DND-41 (cell line): ENCODE measurements at regions not wholly inside any gene's neighbourhood (a gene's known extent, or its start where the extent isn't known, plus 50 kb on each side); places are given as distances from the start of the nearest gene placed in this dataset.
"Not testable (repeated sequence)": the region's sequence is repeated elsewhere in the genome, so short reads cannot be mapped to it uniquely, and the experiment has no call there.

Experiments
- ATAC-seq: fragments of 200-7000 bp; cut with Tn5 transposase; 3 replicates; pipeline ENCODE4 v1.9.1; 2021; ENCODE audit warnings: low read depth; ENCODE audit not compliant: insufficient read depth
- DNase-seq: peaks from one replicate; pipeline ENCODE4 v3.0.0-alpha.2; 2020
- H2AFZ ChIP-seq: 2 replicates; pipeline ENCODE4 v1.6.0; 2012; ENCODE audit warnings: low read depth, low read length
- H3K27ac ChIP-seq: 2 replicates; pipeline ENCODE4 v1.5.1; 2012; ENCODE audit warnings: low read length, inconsistent platforms
- H3K27me3 ChIP-seq: fragments of 200-600 bp; sonication (generic); 2 replicates; pipeline ENCODE4 v1.6.0; 2012; ENCODE audit warnings: low read length, mild to moderate bottlenecking, inconsistent platforms; ENCODE audit not compliant: insufficient read depth, poor library complexity
- H3K36me3 ChIP-seq: 2 replicates; pipeline ENCODE4 v1.5.1; 2012; ENCODE audit warnings: low read length, inconsistent platforms; ENCODE audit not compliant: insufficient read depth
- H3K4me1 ChIP-seq: 2 replicates; pipeline ENCODE4 v1.5.1; 2012; ENCODE audit warnings: mild to moderate bottlenecking, low read length; ENCODE audit not compliant: insufficient read depth
- H3K4me2 ChIP-seq: 2 replicates; pipeline ENCODE4 v1.6.0; 2012; ENCODE audit warnings: mild to moderate bottlenecking, moderate library complexity, low read length, inconsistent platforms; ENCODE audit not compliant: insufficient read depth
- H3K4me3 ChIP-seq, 2 experiments: fragments of 200-600 bp in 1 of 2; shearing (Covaris generic) in 1 of 2; 2 replicates each; pipeline ENCODE4 v1.5.1; 2012 to 2016; ENCODE audit warnings: inconsistent platforms in 2 of 2, low read length in 2 of 2, mild to moderate bottlenecking in 2 of 2, low read depth in 1 of 2, moderate library complexity in 1 of 2
- H3K79me2 ChIP-seq: 2 replicates; pipeline ENCODE4 v1.6.0; 2012; ENCODE audit warnings: low read length, inconsistent platforms; ENCODE audit not compliant: insufficient read depth
- H3K9ac ChIP-seq: 2 replicates; pipeline ENCODE4 v1.6.0; 2012; ENCODE audit warnings: low read depth, mild to moderate bottlenecking, inconsistent platforms, low read length, moderate library complexity
- H3K9me3 ChIP-seq: 2 replicates; pipeline ENCODE4 v1.5.1; 2012; ENCODE audit warnings: low read length, moderate library complexity, mild to moderate bottlenecking, inconsistent platforms; ENCODE audit not compliant: insufficient read depth, severe bottlenecking
- H4K20me1 ChIP-seq: 2 replicates; pipeline ENCODE4 v1.6.0; 2012; ENCODE audit warnings: low read length; ENCODE audit not compliant: insufficient read depth
- CTCF ChIP-seq: IDR thresholded peaks from 2 replicates; pipeline ENCODE4 v1.5.1; 2012; ENCODE audit warnings: borderline replicate concordance, low read length, moderate library complexity, mild to moderate bottlenecking; ENCODE audit not compliant: poor library complexity, severe bottlenecking; ENCODE audit errors: extremely low read depth
- EZH2 ChIP-seq: IDR thresholded peaks from 3 replicates; pipeline ENCODE4 v1.6.1; 2012; ENCODE audit warnings: borderline replicate concordance, low read depth, mild to moderate bottlenecking, moderate library complexity, low read length, inconsistent platforms; ENCODE audit not compliant: severe bottlenecking

DNA sequence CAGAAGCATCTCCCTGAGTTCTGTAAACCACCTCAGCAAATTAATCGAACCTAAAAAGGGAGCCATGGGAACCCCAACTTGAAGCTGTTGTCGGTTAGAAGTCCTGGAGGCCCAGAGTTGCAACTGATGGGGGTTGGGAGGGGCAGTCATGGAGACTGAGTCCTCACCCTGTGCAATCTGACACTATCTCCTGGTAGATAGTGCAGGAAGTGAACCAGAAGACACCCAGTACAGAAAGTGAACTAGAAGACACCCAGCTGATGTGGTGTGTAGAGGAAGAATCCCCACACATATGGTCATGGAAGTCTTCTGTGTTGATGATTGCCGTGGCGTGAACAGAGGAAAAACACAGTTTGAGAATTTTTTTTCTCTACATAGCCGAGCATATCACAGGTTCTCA is 58.8 kb upstream of the SRRM3 start:
- H3K27ac ChIP-seq: no peak overlapping the region
- no peaks in the 10 kb centered on the region for H3K36me3 ChIP-seq
- H3K4me1 ChIP-seq: 0 out of 2 replicates have a peak, but pooled peaks cover 3% of the 10 kb centered on the region
- peaks cover 7% of the 10 kb centered on the region for H3K27me3 ChIP-seq
- no peaks in the 10 kb centered on the region for H4K20me1 ChIP-seq
- H2AFZ ChIP-seq: no peak overlapping the region
- no peak overlapping the region for H3K4me3 ChIP-seq
- no peaks in the 10 kb centered on the region for H3K79me2 ChIP-seq
- DNase-seq: peak; percentile 7
- no peak overlapping the region for H3K9ac ChIP-seq
- no peaks in the 10 kb centered on the region for H3K9me3 ChIP-seq
- no peak overlapping the region for H3K4me2 ChIP-seq
- peak; percentile 79 for ATAC-seq
- no peak for TF ChIP-seq CTCF
- TF ChIP-seq EZH2: no peak

DNA sequence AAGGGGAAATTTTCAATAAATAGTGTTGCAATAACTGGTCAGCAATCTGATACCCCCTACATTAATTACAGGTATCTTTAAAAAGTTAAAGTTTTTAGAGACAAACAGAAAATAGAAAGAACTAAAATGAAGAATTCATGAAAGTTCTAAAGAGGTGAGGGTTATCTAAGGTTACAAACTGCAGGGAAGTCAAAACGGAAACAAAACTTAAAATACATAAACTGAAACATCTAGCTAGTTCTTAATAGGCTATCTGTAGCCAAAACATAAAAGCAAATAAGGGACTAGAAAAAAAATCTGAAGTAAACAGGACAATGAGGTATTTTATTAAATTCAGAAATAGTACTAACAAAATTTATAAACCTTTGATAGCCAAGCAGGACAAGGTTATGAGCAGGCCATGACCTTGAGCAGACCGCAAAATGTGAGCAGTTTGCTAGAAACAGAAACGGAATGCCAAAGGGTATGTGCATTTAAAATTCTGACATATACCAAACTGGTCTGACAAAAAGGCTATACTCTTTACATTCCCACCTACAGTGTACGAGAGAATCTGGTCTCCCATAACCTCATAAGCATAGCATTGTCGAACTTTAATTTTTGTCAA is 56.9 kb upstream of the SRRM3 start:
- not testable (repeated sequence) for DNase-seq, H2AFZ ChIP-seq, H3K4me2 ChIP-seq, H3K4me1 ChIP-seq, H4K20me1 ChIP-seq, H3K27ac ChIP-seq, ATAC-seq, H3K27me3 ChIP-seq, H3K79me2 ChIP-seq, H3K9me3 ChIP-seq, H3K4me3 ChIP-seq, H3K9ac ChIP-seq, H3K36me3 ChIP-seq

DNA sequence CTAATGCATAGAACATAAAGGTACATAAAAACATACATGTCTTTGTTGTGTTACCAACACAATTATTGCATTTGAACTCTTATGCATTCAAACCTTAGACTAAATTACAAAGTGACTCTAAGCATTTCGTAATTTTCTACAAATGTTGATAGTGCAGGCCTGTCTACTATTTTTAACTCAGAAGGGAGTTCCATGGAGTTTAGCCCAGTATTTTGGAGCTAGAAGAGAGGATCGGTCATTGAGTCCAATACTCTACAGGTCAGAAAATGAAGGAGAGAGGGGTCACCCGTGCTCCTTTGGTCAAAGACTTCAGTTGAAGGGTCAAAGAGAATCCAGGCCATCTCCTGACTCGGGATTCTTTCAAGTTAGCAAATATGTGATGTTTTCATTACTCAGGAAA is 55.3 kb upstream of the SRRM3 start:
- H3K4me2 ChIP-seq: no peak overlapping the region
- DNase-seq: no peak
- no peak overlapping the region for H3K4me3 ChIP-seq
- no peaks in the 10 kb centered on the region for H3K79me2 ChIP-seq
- H3K27ac ChIP-seq: no peak overlapping the region
- H2AFZ ChIP-seq: no peak overlapping the region
- TF ChIP-seq CTCF (no peak), EZH2 (no peak)
- no peak for ATAC-seq
- H3K9me3 ChIP-seq: no peaks in the 10 kb centered on the region
- 0 out of 2 replicates have a peak, but pooled peaks cover 3% of the 10 kb centered on the region for H3K4me1 ChIP-seq
- H3K36me3 ChIP-seq: no peaks in the 10 kb centered on the region
- H4K20me1 ChIP-seq: no peaks in the 10 kb centered on the region; the same call in 1 of the 2 replicates
- H3K9ac ChIP-seq: no peak overlapping the region
- peaks cover 2% of the 10 kb centered on the region for H3K27me3 ChIP-seq

GRCh38 chr7:76148947-76149346 is 52.7 kb upstream of the SRRM3 start:
- not testable (repeated sequence) for DNase-seq, H3K9ac ChIP-seq, H2AFZ ChIP-seq, H3K79me2 ChIP-seq, H3K9me3 ChIP-seq, H3K4me3 ChIP-seq, H3K36me3 ChIP-seq, ATAC-seq, H3K4me2 ChIP-seq, H3K4me1 ChIP-seq, H4K20me1 ChIP-seq, H3K27ac ChIP-seq, H3K27me3 ChIP-seq
